GM21825 (cell line): ENCODE measurements at regions not wholly inside any gene's neighbourhood (a gene's known extent, or its start where the extent isn't known, plus 50 kb on each side); places are given as distances from the start of the nearest gene placed in this dataset.

Experiments
- ATAC-seq: cut with Tn5 transposase; IDR thresholded peaks from one replicate; pipeline ENCODE4 v1.9.1; 2021; ENCODE audit warnings: mild to moderate bottlenecking, moderate library complexity; ENCODE audit not compliant: unreplicated experiment

GRCh38 chrX:124518885-124519284 lies 172.5 kb downstream of the SH2D1A start:
- ATAC-seq: no peak

GRCh38 chrX:124524852-124525251 lies 178.5 kb downstream of the SH2D1A start:
- ATAC-seq: no peak

GRCh38 chrX:124529786-124530185 lies 183.4 kb downstream of the SH2D1A start:
- ATAC-seq: no peak

- no peak for ATAC-seq
These were observed 184.4 kb downstream of the SH2D1A start for GRCh38 chrX:124530803-124531202.

GRCh38 chrX:124534536-124534935 lies 188.2 kb downstream of the SH2D1A start:
- ATAC-seq: no peak

- no peak for ATAC-seq
These were observed 194.1 kb downstream of the SH2D1A start for GRCh38 chrX:124540474-124540873.

GRCh38 chrX:124548571-124548970 lies 202.2 kb downstream of the SH2D1A start:
- no peak for ATAC-seq

GRCh38 chrX:124555036-124555595 lies 208.8 kb downstream of the SH2D1A start:
- ATAC-seq: no peak

- ATAC-seq: no peak
These were observed 211.6 kb downstream of the SH2D1A start for GRCh38 chrX:124557976-124558375.

GRCh38 chrX:124573468-124573867 lies 227.1 kb downstream of the SH2D1A start:
- no peak for ATAC-seq

GRCh38 chrX:124592744-124593143 lies 246.4 kb downstream of the SH2D1A start:
- no peak for ATAC-seq

- ATAC-seq: no peak
These were observed 247.8 kb downstream of the SH2D1A start for GRCh38 chrX:124594017-124594651.

GRCh38 chrX:124605511-124605910 lies 259.1 kb downstream of the SH2D1A start:
- no peak for ATAC-seq

GRCh38 chrX:124606724-124607123 lies 260.4 kb downstream of the SH2D1A start:
- ATAC-seq: no peak

- ATAC-seq: no peak
These were observed 273.3 kb downstream of the SH2D1A start for GRCh38 chrX:124619710-124620109.

- ATAC-seq: no peak
These were observed 288.0 kb downstream of the SH2D1A start for GRCh38 chrX:124634363-124634762.

GRCh38 chrX:124641737-124642491 lies 295.6 kb downstream of the SH2D1A start:
- ATAC-seq: no peak

- no peak for ATAC-seq
These were observed 300.0 kb downstream of the SH2D1A start for GRCh38 chrX:124646403-124646802.

- no peak for ATAC-seq
These were observed 304.7 kb downstream of the SH2D1A start for GRCh38 chrX:124651031-124651430.

GRCh38 chrX:124665621-124666400 lies 319.4 kb downstream of the SH2D1A start:
- ATAC-seq: no peak

GRCh38 chrX:124679199-124679598 lies 332.8 kb downstream of the SH2D1A start:
- no peak for ATAC-seq
